Myocyte (in vitro differentiated cells): ENCODE measurements at regions not wholly inside any gene's neighbourhood (a gene's known extent, or its start where the extent isn't known, plus 50 kb on each side); places are given as distances from the start of the nearest gene placed in this dataset.

ENCODE experiments used
- DNase-seq: peaks from one replicate; pipeline ENCODE4 v3.0.0-alpha.2; 2012; ENCODE audit warnings: low read depth

DNA sequence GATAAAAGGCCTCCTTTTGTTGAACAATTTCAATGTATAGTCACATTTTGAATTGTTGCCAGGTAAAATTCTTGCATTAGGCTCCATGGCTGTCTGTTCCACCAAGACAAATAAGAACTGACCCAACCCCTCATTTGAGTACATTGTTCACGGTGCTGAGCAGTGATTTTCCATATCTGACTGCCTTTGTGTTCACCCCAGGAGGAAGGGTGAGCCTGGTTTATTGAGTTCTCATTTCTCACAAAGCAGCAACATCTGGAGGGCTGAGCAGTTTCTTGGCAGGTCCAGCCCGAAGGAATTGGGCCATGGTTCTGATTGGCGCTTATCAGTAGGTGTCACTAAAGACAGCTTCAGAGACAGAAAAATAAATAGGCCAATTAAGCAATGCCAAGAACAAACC lies 149.1 kb downstream of the BMP4 start:
- DNase-seq, result no peak

DNA sequence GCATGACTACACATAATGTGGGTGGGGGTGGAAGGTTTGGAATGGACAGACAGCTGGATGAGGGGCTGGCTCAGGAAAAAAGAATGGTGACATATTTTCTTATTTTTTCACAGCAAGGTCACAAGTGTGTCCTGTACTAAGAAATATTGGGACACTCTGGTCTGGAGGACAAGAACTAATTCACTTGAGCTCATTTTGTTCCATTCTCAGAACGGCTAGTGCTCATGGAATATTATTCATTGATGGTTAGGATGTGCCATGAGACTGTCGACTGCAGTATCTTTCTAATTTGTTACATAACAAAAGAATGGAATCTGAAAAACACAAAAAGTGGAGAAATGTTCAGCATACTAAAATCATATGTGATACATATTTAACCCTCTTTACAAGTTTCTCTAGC lies 149.5 kb downstream of the BMP4 start:
- DNase-seq, result no peak

DNA sequence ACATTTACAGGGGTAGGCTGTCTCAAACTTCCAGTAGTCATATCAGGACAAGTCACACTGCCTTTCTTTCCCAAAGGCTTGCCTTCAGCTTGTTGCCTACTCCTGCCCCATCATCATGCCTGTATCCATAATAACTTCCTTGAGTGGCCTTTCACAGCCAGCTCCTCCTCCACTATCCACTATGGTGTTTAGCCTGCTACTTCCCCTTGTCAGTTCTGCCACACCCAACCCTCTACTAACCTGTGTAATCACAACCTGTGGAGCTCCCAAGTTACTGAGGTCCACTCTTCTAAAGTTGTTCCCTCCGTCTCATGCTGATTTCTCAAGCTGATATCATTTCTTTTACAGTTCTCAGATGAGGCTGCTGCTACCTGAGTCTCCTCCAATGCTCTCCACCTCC lies 159.9 kb downstream of the BMP4 start:
- DNase-seq, result no peak

DNA sequence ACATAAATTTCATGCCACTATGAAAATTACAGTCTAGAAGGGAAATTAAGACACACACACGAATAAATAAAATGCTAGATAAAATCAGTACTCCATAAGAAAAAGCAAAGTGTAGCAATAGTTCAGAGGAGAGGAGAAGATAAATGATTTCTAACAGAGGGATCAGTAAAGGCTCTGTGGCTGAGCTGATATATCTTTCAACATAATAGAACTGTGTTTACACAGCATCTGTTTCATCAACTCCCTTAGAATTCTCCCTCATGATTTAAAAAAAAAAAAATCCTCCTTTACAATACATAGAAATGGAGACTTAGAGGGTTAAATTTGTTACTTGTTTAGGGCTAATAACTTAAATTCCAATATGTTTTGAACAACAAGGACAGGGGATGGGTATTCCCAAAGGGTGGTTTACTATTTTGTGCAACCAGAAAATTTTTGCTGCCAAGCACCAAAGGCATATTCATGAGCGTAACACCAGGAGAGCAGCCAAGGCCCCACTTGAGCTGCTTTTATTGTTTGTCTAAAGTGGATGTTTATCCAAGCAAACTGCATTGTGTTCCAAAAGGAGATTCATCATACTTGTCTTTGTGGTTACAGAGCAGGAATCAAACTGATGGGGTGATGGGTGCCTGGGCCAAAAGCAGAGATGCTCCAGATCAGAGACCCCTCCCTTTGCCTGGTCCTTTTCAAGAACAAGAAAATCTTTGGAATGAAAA lies 162.7 kb downstream of the BMP4 start:
- DNase-seq, result peak; percentile 24

DNA sequence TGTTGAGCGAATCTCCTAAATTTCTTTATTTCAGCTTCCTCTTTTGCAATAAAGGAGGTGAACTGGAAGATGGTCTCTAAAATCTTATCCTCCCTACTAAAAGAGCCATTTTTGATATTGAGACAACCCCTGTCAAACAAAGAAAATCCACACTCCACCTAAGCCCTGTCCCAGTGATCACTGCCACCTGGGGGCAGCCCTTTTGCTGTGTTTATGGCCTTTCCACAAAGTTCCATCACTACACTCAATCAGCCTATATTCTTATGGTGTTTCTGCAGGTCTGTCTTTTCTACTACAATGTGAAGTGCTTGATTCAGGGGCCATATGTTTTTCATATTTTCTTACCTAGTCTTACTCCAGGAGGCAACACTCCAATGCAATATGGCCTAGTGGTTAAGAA lies 163.7 kb downstream of the BMP4 start:
- no peak for DNase-seq

DNA sequence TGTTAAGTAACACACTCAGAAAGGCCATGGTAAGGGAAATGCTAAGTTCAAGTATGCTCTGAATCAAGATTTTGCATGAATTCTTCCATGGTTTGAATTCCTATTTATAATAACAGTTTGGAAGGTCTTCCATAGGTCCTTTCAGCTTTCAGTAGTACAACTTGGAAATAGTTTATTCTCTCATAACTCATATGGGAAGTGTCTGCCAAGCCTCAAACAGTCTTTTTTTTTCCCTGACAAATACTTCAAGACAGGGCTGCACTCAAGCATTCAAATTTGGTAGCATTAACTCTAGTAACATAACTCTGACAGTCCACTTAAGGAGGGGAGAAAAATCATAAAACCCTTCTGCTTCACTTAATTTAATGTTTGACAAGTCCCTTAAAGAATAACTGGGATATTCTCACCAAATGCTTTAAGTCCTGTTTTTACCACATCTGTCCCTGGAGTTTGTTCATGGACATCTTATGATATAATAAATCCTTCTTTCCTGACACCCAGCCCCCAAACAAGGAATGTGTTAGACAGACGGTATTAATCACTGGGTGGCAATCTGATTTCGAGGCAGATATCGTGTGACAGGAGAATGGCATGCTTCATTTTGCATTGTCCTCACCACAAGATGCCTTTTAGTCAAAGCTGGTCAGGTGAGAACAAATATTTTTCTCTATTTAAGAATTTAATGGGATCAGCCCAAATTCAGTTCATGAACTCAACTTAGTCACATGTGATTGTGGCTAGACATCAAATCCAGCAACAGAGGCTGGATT lies 165.7 kb downstream of the BMP4 start:
- DNase-seq, result no peak

DNA sequence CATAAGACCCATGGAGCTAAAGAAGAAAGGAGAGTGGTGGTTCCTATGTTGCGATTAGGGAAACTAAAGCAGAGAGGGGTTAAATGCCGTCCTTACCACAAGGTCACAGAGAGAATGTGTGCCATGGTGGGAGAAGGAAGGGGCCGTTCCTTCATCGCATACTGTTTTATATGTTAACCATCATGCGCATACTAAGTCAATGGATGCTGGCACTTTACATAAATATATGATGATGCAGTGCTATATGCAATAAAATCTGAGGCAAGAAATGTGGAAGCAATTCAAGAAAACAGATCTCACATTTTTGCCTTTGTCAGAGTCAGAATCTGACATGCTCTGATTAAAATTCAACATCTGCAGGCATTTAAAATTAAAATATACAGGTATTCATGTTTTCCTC lies 168.1 kb downstream of the BMP4 start:
- DNase-seq, result no peak

DNA sequence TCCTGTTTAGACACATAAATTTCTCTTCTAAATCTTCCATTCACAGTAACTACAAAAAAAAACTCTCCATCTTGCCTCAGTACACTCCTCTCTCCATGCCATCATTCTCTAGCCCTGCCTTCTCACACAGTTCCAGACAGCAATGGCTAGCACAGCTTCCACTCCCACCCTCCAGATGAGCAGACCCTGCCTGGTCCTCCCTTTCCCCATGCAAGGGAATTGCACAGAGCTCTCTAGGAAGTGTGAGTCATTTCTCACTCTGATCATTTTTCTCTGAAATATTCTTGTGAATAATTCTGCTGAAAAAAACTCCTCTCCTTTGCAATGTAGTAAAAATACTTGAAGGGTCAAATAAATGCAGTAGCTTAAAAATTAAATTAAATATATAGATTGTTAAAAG lies 170.6 kb downstream of the BMP4 start:
- no peak for DNase-seq

DNA sequence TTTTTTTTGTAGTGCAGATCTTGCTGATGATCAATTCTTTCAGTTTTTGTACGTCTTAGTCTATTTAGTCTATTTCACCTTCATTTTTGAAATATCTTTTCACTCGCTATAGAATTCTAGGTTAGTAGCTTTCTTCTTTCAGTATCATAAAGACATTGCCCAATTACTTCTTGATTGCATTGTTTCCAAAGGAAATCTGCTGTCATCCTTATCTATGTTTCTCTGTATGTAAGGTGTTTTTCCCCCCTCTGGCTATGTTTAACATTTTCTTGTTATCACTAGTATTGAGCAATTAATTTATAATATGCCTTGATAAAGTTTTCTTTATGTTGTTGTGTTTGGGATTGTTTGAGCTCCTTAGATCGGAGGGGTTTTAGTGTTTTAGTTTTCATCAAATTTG lies 171.9 kb downstream of the BMP4 start:
- DNase-seq, result no peak

DNA sequence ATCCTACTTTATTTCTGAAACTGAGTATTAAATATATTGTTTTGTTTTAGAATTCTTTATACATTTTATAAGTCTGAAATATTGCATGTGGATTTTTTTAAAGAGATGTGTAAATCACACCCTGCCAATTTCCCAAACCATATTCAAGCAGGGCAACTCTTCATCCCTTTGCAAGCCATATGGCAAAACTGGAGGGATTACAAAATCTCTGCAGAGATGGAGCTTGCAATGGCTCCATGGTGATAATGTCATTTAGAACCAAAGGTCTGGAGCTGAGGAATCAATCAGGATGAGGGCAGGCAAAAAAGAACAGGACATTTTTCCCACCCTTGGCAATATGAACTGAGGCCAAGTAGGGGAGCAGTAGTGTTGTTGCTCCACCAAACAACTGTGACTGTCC lies 173.4 kb downstream of the BMP4 start:
- no peak for DNase-seq

DNA sequence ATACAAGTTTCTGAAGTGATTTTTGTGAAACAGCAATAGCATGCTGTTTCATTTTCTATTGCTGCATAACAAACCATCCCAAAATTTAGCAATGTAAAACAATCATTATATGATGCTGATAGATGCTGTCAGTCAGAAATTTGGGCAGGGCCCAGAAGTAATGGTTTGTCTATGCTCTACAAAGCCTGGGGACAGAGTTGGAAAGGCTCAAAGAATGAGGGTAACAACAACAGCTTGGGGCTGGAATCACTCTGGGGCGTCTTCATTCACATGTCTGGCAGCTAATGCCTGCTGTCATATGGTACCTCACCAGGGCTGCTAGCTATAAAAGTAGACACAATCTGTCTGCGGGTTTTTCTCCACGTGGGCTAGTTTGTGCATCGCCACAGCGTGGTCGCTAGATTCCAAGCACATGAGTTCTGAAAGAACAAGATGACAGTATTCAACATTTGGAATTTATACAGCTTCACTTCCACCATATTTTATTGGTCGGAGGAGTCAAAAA lies 176.5 kb downstream of the BMP4 start:
- no peak for DNase-seq

DNA sequence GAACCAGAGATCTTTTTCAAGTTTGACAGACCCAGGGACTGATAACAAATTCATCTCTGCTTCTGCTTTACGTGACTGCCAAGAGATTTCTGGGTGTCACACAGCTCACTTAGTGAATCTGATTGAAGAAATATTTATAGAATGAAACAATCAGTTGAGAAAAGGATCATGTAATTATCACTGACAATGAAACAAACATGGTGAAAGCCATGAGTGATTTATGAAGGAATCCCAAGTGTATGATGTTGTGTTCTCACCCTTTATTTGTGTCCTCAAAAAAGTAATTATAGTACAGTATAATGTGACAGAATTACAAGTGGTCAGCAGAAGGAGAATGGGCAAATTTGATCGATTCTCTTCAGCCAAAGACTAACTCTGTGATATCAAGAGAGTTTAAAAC lies 177.3 kb downstream of the BMP4 start:
- no peak for DNase-seq

DNA sequence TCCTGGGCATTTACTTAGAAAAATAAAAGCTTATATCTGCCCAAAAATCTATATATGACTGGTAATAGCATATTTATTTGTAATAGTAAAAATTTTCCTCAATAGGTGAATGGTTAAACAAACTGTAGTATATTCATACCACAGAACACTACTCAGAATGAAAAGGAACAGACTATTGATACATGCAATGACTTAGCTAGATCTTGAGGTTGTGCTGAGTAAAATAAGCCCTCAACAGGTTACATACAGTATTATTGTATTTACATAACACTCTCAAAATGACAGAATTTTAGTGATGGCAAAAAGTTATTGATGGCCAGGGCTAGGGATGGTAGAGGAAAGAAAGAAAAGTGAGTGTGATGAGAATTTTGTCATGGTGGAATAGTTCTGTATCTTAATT lies 178.4 kb downstream of the BMP4 start:
- DNase-seq, result no peak

DNA sequence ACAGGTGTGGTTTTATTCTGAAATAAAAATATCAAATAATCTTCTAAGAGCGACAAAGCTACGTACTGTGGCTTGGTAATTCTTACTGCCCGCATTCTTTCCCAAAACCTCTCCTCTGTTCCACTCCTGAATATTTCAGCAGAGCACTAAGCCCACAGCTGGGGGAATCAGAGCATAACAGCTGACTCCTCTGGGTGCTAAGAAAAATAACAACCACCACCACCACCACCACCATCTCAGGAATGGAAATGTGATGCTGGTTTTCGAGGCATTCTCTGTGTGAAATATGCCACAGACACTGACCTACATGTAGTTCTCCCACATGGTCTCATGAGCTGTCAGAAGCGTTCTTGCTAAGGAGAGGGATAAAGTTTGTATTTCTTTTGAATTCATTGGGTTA lies 183.7 kb downstream of the BMP4 start:
- peak; percentile 89 for DNase-seq

DNA sequence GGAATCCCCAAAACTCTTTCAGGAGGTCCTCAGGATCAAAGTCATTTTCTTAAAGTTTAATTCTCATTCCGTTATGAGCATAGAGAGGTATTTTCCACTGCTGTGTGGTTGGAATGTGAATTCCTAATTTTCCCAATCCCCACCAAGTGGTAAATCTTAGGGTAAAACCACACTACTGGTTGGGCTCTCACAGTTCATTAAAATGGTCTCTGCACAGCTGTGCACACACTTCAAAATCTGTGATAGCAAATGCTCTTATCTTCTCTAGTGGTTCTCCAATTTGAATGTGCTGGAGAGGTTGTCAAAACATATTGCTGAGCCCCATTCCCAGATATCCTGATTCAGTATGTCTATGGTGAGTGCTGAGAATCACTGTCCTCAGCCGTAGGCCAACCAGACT lies 189.1 kb downstream of the BMP4 start:
- peak; percentile 64 for DNase-seq

DNA sequence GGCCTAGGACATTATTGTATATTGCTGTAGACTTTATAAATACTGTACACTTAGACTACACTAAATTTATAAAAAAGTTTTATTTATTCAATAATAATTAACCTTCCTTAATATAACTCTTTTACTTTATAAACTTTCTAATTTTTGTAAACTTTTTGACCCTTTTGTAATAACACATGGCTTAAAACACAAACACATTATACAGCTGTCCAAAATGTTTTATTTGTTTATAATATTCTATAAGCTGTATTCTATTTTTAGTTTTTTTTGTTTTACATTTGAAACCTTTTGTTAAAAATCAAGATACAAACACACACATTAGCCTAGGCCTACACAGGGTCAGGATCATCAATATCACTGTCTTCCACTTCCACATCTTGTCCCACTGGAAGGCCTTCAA lies 190.0 kb downstream of the BMP4 start:
- no peak for DNase-seq

DNA sequence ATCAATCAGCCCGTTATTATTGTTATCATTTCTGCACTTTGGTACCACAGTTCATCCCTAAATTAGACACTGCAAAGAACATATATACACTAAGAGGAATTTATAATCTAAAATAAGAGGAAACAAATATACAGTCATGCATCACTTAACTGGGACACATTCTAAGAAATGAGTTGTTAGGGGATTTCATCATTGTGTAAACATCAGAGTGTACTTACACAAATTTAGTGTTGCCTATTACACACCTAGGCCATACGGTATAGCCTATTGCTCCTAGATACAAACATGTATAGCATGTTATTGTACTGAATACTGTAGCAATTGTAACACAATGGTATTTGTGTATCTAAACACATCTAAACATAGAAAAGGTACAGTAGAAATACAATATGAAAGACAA lies 190.5 kb downstream of the BMP4 start:
- no peak for DNase-seq

DNA sequence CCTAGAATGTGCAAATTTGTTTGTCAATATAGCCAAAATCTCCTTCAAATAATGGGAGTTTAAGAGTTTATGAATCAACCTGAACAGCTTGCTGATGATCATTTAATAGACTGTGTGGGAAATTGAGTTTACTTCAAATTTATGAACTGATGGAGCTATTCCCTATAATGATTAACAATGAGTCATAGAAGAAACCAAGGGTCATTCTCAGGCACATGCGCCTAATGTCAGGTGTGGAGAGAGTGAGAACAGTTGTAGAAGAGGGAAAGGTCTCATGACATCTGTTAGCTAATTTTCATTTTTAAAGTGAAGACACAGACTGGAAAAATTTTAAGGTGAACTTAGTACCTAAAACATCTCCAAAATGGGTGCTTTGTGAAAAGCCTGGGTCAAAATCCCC lies 191.8 kb downstream of the BMP4 start:
- DNase-seq, result no peak

DNA sequence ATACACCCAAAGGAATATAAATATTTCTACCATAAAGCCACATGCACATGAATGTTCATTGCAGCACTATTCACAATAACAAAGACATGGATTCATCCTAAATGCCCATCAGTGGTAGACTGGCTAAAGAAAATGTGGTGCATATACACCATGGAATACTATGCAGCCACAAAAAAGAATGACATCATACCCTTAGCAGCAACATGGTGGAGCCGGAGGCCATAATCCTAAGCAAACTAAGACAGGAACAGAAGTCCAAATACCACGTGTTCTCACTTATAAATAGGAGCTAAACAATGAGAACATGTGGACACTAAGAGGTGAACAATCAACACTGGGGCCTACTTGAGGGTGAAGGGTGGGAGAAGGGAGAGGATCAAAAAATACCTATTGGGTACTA lies 198.5 kb downstream of the BMP4 start:
- no peak for DNase-seq

DNA sequence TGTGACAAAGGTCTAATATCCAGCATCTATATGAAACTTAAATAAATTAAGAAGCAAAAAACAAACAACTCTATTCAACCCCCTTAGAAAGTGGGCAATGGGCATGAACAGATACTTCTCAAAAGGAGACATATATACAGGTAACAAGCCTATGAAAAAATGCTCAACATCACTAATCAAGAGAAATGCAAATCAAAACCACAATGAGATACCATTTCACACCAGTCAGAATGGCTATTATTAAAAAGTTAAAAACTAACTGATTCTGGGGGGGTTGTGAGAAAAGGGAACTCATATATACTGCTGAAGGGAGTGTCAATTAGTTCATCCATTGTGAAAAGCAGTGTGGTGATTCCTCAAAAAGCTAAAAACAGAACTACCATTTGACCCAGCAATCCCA lies 198.9 kb downstream of the BMP4 start:
- no peak for DNase-seq

DNA sequence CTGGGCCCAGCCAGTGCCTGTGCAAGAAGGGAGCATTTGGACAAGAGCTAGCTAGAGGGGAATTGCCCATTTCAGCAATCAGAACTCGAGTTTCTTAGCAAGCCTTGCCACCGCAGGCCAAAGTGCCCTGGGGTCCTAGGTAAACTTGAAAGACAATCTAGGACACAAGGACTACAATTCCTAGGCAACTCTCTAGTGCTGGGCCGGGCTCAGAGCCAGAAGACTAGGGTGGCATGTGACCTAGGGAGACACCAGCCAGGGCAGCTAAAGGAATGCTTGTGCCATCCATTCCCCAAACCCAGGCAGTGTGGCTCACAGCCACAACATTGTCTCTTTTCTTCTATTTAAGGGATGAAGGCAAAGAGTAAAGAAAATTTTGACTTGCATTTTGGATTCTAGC lies 205.0 kb downstream of the BMP4 start:
- DNase-seq, result peak; percentile 38

DNA sequence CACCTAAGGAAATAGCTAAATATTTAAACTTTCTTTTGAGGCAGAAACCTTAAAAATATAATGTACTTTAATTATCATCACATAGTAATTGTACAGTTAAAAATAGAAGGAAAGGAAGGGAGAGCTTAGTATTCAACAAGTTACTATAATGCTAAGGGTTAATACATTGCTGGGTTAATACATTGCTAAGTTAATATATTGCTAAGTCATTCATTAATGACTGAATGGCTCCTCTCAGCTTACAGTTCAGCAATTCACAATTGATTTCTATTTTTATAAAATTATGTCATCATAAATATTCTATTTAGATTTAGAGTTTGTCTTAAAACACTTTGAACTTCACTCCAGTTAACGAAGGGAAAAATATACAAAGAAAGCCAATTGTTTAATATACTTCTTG lies 207.9 kb downstream of the BMP4 start:
- no peak for DNase-seq

DNA sequence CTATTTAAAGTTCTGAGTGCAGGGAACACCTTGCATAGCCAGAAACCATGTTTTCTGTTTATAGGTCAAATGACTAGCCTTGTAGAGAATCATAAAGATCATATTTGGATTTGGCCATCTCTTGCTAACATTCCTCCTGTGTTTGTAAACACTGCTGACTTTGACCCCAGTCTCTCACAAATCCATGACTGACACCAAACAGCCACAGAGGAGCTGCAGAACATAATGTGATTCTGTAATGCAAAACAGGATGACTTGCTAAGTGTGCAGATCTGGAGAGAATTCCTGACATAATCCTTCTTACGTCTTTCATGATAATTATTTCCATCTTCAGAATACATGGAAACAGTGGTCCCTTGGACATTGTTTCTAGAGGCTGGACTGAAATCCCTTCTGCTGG lies 211.8 kb downstream of the BMP4 start:
- DNase-seq, result no peak
